ENCODE measurements at regions not wholly inside any gene's neighbourhood (a gene's known extent, or its start where the extent isn't known, plus 50 kb on each side); places are given as distances from the start of the nearest gene placed in this dataset.

DNA sequence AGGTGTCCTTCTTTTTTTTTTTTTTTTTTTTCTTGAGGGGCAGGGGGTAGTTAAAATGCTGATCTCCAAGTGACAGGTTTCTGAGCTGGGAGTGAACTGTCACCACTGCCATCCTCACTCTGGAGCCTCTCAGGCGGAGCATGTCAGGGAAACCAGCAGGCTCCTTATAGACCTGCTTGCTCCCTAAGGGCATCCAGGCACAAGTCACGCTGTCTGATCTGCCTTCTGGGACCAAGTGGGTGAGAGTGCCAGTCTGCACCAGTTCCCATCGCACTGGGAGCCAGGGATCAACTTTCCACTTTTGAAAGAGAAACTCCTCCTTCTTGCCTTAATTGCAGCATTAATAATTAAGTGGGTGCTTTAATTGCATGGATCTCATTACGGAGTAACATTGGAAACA, 537.9 kb upstream of the CADM1 start:
- Mint-ChIP-seq H3K27me3 (ENCODE audit: low read depth in 3 of 3) (peaks cover 6 to 14% (median 12%) of the 10 kb centered on the region in 3 donors), H3K27ac (no peak overlapping the region), H3K9me3 (peaks cover 0 to 3% (median 0%) of the 10 kb centered on the region in 7 donors), H3K36me3 (no peaks in the 10 kb centered on the region), H3K4me1 (peaks cover 2% of the 10 kb centered on the region), H3K4me3 (no peak overlapping the region)
- H4K20me1 ChIP-seq (ENCODE audit: insufficient read depth, low read length): no peaks in the 10 kb centered on the region
- intact Hi-C loops (cut with micrococcal nuclease): no loop called here
- no peaks in the 10 kb centered on the region for H3K4me1 ChIP-seq (ENCODE audit: control insufficient read depth in 1 of 2, insufficient read depth in 2 of 2, low read length in 2 of 2)
- TF ChIP-seq CTCF (IDR thresholded peaks at IDR 0.05): no peak
- H3K79me2 ChIP-seq (ENCODE audit: insufficient read depth, low read length): no peaks in the 10 kb centered on the region
- no peak overlapping the region for H3K27ac ChIP-seq (ENCODE audit: low read depth in 1 of 2, low read length in 2 of 2)
- no peak overlapping the region for H3K4me2 ChIP-seq (replicated peaks; ENCODE audit: extremely low read depth, low read length, poor library complexity, severe bottlenecking)
- no peak for DNase-seq
- H3K9ac ChIP-seq (ENCODE audit: insufficient read depth, low read length, poor library complexity, severe bottlenecking): no peak overlapping the region
- no peak overlapping the region for H3K4me3 ChIP-seq (replicated peaks in 1 of 3; ENCODE audit: low read depth in 2 of 3, low read length in 3 of 3)
- no peaks in the 10 kb centered on the region for H3K27me3 ChIP-seq (ENCODE audit: control insufficient read depth in 2 of 2, insufficient read depth in 2 of 2, low read length in 2 of 2)
- H3K36me3 ChIP-seq (replicated peaks in 1 of 2; ENCODE audit: control insufficient read depth in 1 of 2, insufficient read depth in 2 of 2, low read length in 2 of 2): no peaks in the 10 kb centered on the region
- no peaks in the 10 kb centered on the region for H3K9me3 ChIP-seq (replicated peaks in 1 of 2; ENCODE audit: control insufficient read depth in 1 of 2, insufficient read depth in 1 of 2, low read length in 2 of 2)
- 80% methylated on average over 2 of the region's 4 CpGs for WGBS (ENCODE audit: insufficient coverage)
- no peak overlapping the region for H2AFZ ChIP-seq (ENCODE audit: insufficient read depth, low read depth, low read length, poor library complexity, severe bottlenecking)

DNA sequence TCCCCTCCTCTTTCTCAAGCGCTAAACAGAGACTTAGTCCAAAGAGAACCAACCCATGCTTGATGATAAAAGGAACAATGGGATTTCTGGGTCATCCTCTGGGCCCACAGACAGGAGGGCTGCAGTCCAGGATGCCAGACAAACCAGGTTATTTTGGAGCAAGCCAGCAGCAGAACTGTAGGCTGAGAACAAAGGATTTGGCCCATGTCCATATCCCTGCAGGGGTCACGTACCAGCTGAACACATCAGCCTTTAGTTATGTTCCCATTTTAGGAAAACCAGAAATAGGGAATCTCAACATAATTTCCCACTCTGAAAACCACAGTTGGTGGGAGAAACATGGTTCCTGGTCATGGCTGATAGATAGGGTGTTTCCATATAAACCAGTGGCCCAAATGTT, 533.6 kb upstream of the CADM1 start:
- DNase-seq: no peak
- intact Hi-C loops (cut with micrococcal nuclease): no loop called here
- Histone ChIP-seq H3K36me3 (replicated peaks in 1 of 2; ENCODE audit: control insufficient read depth in 1 of 2, insufficient read depth in 2 of 2, low read length in 2 of 2) (no peaks in the 10 kb centered on the region), H4K20me1 (ENCODE audit: insufficient read depth, low read length) (no peaks in the 10 kb centered on the region), H3K4me1 (ENCODE audit: control insufficient read depth in 1 of 2, insufficient read depth in 2 of 2, low read length in 2 of 2) (no peaks in the 10 kb centered on the region), H2AFZ (ENCODE audit: insufficient read depth, low read depth, low read length, poor library complexity, severe bottlenecking) (no peak overlapping the region), H3K79me2 (ENCODE audit: insufficient read depth, low read length) (no peaks in the 10 kb centered on the region), H3K4me3 (replicated peaks in 1 of 3; ENCODE audit: low read depth in 2 of 3, low read length in 3 of 3) (no peak overlapping the region), H3K9ac (ENCODE audit: insufficient read depth, low read length, poor library complexity, severe bottlenecking) (no peak overlapping the region), H3K27ac (ENCODE audit: low read depth in 1 of 2, low read length in 2 of 2) (no peak overlapping the region), H3K27me3 (ENCODE audit: control insufficient read depth in 2 of 2, insufficient read depth in 2 of 2, low read length in 2 of 2) (no peaks in the 10 kb centered on the region), H3K9me3 (replicated peaks in 1 of 2; ENCODE audit: control insufficient read depth in 1 of 2, insufficient read depth in 1 of 2, low read length in 2 of 2) (no peaks in the 10 kb centered on the region), H3K4me2 (replicated peaks; ENCODE audit: extremely low read depth, low read length, poor library complexity, severe bottlenecking) (no peak overlapping the region)
- Mint-ChIP-seq H3K9me3 (peaks cover 0 to 3% (median 0%) of the 10 kb centered on the region in 7 donors), H3K4me3 (no peak overlapping the region), H3K27ac (no peak overlapping the region), H3K4me1 (no peaks in the 10 kb centered on the region), H3K27me3 (ENCODE audit: low read depth in 3 of 3) (peaks cover 0 to 11% (median 10%) of the 10 kb centered on the region in 3 donors), H3K36me3 (no peaks in the 10 kb centered on the region)
- TF ChIP-seq CTCF (IDR thresholded peaks at IDR 0.05): no peak
- no CpG with 5 or more reads among the region's 2 CpGs for WGBS (ENCODE audit: insufficient coverage)

All from CD14-positive monocyte (primary cell).